SU-DHL-6 (cell line): ENCODE measurements at regions not wholly inside any gene's neighbourhood (a gene's known extent, or its start where the extent isn't known, plus 50 kb on each side); places are given as distances from the start of the nearest gene placed in this dataset.

Source experiments
- EZH2phosphoT487 ChIP-seq: fragments of 200-600 bp; sonication (generic), shearing (Covaris generic); conservative IDR thresholded peaks from 2 replicates; pipeline ENCODE4 v1.6.1; 2018; ENCODE audit warnings: mild to moderate bottlenecking, antibody characterized with exemption, low read length, moderate library complexity, mixed read lengths
- TF ChIP-seq, protein P1 (sequence below): fragments of 200-600 bp; sonication (generic); IDR thresholded peaks from one replicate; pipeline ENCODE4 v1.5.1; 2017; ENCODE audit warnings: antibody characterized with exemption, mild to moderate bottlenecking, low read length, moderate library complexity; ENCODE audit not compliant: insufficient read depth, poor library complexity, severe bottlenecking

- TF ChIP-seq, protein P1, sequence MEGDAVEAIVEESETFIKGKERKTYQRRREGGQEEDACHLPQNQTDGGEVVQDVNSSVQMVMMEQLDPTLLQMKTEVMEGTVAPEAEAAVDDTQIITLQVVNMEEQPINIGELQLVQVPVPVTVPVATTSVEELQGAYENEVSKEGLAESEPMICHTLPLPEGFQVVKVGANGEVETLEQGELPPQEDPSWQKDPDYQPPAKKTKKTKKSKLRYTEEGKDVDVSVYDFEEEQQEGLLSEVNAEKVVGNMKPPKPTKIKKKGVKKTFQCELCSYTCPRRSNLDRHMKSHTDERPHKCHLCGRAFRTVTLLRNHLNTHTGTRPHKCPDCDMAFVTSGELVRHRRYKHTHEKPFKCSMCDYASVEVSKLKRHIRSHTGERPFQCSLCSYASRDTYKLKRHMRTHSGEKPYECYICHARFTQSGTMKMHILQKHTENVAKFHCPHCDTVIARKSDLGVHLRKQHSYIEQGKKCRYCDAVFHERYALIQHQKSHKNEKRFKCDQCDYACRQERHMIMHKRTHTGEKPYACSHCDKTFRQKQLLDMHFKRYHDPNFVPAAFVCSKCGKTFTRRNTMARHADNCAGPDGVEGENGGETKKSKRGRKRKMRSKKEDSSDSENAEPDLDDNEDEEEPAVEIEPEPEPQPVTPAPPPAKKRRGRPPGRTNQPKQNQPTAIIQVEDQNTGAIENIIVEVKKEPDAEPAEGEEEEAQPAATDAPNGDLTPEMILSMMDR: no peak
- no peak for TF ChIP-seq EZH2phosphoT487
Observed at GRCh38 chr13:86324191-86324590, 525.0 kb upstream of the SLITRK6 start.
